SK-N-MC (cell line): ENCODE measurements at regions not wholly inside any gene's neighbourhood (a gene's known extent, or its start where the extent isn't known, plus 50 kb on each side); places are given as distances from the start of the nearest gene placed in this dataset.

ENCODE experiments used
- EZH2 ChIP-seq: fragments of 200-600 bp; sonication (generic); IDR thresholded peaks from one replicate; pipeline ENCODE4 v1.6.1; 2017; ENCODE audit warnings: antibody characterized with exemption
- POLR2AphosphoS5 ChIP-seq: IDR thresholded peaks from 2 replicates; pipeline ENCODE4 v1.6.1; 2012; ENCODE audit warnings: mild to moderate bottlenecking, low read depth, low read length, borderline replicate concordance

DNA sequence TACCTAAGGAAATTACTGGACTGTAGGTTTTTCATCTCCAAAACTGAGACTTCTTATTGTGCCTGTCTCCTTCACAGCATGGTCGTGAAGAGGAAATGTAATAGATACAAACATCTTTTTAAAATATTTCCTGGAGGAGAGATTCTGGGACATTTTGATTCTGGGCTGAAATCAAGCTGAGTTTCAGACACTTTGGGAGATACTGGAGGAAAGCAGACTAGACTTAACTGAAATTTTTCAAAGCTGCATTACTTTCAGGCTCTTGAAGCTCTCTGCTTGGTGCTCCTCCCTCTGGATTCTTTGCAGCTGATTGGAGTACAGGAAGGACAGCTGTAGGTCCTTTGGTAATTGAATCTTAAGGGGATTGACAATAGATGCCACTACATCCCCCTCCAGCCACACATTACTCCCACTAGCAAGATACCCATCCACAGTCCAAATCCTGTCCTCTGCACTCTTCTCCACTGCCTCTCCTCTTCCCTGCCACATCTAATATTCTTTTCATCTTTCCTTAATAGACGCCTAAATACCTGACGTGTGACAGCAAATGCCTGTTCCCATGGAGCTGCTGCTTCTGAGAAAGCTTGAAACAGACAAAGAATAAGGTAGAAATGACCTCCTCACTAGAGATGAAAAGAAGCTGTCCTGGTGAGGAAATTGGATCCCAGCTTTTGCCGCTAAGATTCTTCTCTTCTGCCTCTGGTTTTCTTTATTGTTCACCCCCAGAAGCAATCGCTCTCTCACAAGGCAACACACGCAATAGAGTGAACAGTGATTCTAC is 111.5 kb upstream of the PHYHIPL start:
- TF ChIP-seq EZH2 (no peak), POLR2AphosphoS5 (no peak)
